ENCODE measurements at regions not wholly inside any gene's neighbourhood (a gene's known extent, or its start where the extent isn't known, plus 50 kb on each side); places are given as distances from the start of the nearest gene placed in this dataset.

- Histone ChIP-seq H3K36me3 (no peaks in the 10 kb centered on the region), H3K4me1 (peaks cover 0 to 4% (median 0%) of the 10 kb centered on the region in 9 donors), H3K27me3 (no peaks in the 10 kb centered on the region), H3K27ac (no peak overlapping the region), H3K4me3 (no peak overlapping the region), H3K9me3 (no peaks in the 10 kb centered on the region)
- intact Hi-C loops (cut with DNase I), result no loop called here
- DNase-seq (no peak), ATAC-seq (no peak)
- no peak for TF ChIP-seq CTCF (IDR thresholded peaks at IDR 0.05)
- 68 to 75% methylated on average over 1 of the region's 1 CpG for WGBS, 2 donors
Observed at GRCh38 chr7:16271355-16271915, 149.9 kb downstream of the CRPPA start.

- H3K4me3 ChIP-seq, result no peak overlapping the region
- H3K27me3 ChIP-seq, result no peaks in the 10 kb centered on the region
- 72 to 80% methylated on average over 4 of the region's 4 CpGs for WGBS, 2 donors
- peaks cover 0 to 2% (median 0%) of the 10 kb centered on the region in 9 donors for H3K4me1 ChIP-seq
- no peak for TF ChIP-seq CTCF (IDR thresholded peaks at IDR 0.05)
- DNase-seq, result no peak
- H3K9me3 ChIP-seq, result no peaks in the 10 kb centered on the region
- no peak for ATAC-seq
- H3K27ac ChIP-seq, result no peak overlapping the region
- intact Hi-C loops (cut with DNase I), result no loop called here
- H3K36me3 ChIP-seq, result no peaks in the 10 kb centered on the region
Observed at GRCh38 chr7:16270844-16271243, 150.5 kb downstream of the CRPPA start.

GRCh38 chr7:16268821-16269768 is 152.2 kb downstream of the CRPPA start:
- DNase-seq, result no peak
- no peaks in the 10 kb centered on the region for H3K27me3 ChIP-seq
- peak in 1 of 8 donors; percentile 63 for ATAC-seq
- no peak for TF ChIP-seq CTCF (IDR thresholded peaks at IDR 0.05)
- intact Hi-C loops (cut with DNase I), result no loop called here
- no peaks in the 10 kb centered on the region for H3K36me3 ChIP-seq
- H3K27ac ChIP-seq, result no peak overlapping the region
- H3K9me3 ChIP-seq, result peaks cover 0 to 2% (median 0%) of the 10 kb centered on the region in 11 donors
- peaks cover 0 to 2% (median 0%) of the 10 kb centered on the region in 9 donors for H3K4me1 ChIP-seq
- WGBS, 2 donors, result 60 to 66% methylated on average over 12 of the region's 12 CpGs
- no peak overlapping the region for H3K4me3 ChIP-seq

GRCh38 chr7:16267953-16268820 is 153.2 kb downstream of the CRPPA start:
- Histone ChIP-seq H3K4me1 (peaks cover 0 to 2% (median 0%) of the 10 kb centered on the region in 9 donors), H3K27me3 (no peaks in the 10 kb centered on the region), H3K27ac (no peak overlapping the region), H3K36me3 (no peaks in the 10 kb centered on the region), H3K9me3 (peaks cover 0 to 2% (median 0%) of the 10 kb centered on the region in 11 donors), H3K4me3 (no peak overlapping the region)
- TF ChIP-seq CTCF (IDR thresholded peaks at IDR 0.05), result no peak
- 93 to 95% methylated on average over 5 of the region's 5 CpGs for WGBS, 2 donors
- DNase-seq (no peak), ATAC-seq (no peak)
- intact Hi-C loops (cut with DNase I), result no loop called here

Data from heart right ventricle (tissue), 16 donors.